ENCODE measurements at regions not wholly inside any gene's neighbourhood (a gene's known extent, or its start where the extent isn't known, plus 50 kb on each side); places are given as distances from the start of the nearest gene placed in this dataset.

DNA sequence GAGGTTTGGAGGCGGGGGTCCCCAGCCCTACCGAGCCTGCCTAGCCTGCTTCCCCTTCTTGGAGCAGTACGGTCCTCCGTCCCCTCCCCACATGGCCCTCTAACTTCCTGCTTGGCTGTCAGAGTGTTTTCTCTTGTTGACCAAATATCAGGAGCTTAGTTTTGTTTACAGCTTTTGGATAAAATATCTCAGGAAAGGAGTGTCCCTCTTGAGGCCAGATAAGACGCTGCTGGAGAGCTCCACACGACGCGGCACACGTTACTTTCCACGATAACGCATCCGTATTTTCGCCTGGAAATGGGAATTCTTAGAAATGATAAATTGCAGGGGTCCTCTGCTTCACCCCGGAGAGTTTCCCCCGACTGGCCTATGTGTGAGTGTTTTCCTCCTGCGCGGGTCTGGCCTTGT lies 182.9 kb downstream of the MAF start:
- TF ChIP-seq SMC3 (conservative IDR thresholded peaks at IDR 0.05; ENCODE audit: poor library complexity) (no peak), TAF1 (IDR thresholded peaks at IDR 0.05; ENCODE audit: low read depth) (no peak), POLR2AphosphoS5 (IDR thresholded peaks at IDR 0.05) (no peak), MXI1 (conservative IDR thresholded peaks at IDR 0.05; ENCODE audit: poor library complexity, severe bottlenecking) (no peak), EZH2 (IDR thresholded peaks at IDR 0.05; ENCODE audit: borderline replicate concordance, insufficient read depth, low read length, poor library complexity, severe bottlenecking) (no peak), RAD21 (conservative IDR thresholded peaks at IDR 0.05) (no peak), EP300 (conservative IDR thresholded peaks at IDR 0.05; ENCODE audit: poor library complexity, severe bottlenecking) (no peak)
- TF ChIP-seq, protein P1, sequence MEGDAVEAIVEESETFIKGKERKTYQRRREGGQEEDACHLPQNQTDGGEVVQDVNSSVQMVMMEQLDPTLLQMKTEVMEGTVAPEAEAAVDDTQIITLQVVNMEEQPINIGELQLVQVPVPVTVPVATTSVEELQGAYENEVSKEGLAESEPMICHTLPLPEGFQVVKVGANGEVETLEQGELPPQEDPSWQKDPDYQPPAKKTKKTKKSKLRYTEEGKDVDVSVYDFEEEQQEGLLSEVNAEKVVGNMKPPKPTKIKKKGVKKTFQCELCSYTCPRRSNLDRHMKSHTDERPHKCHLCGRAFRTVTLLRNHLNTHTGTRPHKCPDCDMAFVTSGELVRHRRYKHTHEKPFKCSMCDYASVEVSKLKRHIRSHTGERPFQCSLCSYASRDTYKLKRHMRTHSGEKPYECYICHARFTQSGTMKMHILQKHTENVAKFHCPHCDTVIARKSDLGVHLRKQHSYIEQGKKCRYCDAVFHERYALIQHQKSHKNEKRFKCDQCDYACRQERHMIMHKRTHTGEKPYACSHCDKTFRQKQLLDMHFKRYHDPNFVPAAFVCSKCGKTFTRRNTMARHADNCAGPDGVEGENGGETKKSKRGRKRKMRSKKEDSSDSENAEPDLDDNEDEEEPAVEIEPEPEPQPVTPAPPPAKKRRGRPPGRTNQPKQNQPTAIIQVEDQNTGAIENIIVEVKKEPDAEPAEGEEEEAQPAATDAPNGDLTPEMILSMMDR (IDR thresholded peaks at IDR 0.05; ENCODE audit: poor library complexity, severe bottlenecking) = no peak

All from neural cell (in vitro differentiated cells).